Small intestine (tissue), 7 donors: ENCODE measurements at regions not wholly inside any gene's neighbourhood (a gene's known extent, or its start where the extent isn't known, plus 50 kb on each side); places are given as distances from the start of the nearest gene placed in this dataset.
A peak's percentile ranks its signal among the peaks of the same experiment; 100 is the strongest.

ENCODE experiments used
- DNase-seq, 2 donors: peaks; one replicate each; pipeline versions ENCODE4 v3.0.0 to v3.0.0-alpha.2; 2013
- FAIRE-seq: peaks from 2 replicates; lab custom pipeline; 2012; peaks lifted over from hg19 to GRCh38; lab: Jason Lieb, UNC
- H3K27ac ChIP-seq, 3 donors: one replicate each; pipeline ENCODE4 v1.5.1; 2013; ENCODE audit warnings: low read length in 2 of 3, mild to moderate bottlenecking in 2 of 3, control low read depth in 1 of 3, inconsistent platforms in 1 of 3, low read depth in 1 of 3, moderate library complexity in 1 of 3
- H3K27me3 ChIP-seq, 3 donors: one replicate each; pipeline ENCODE4 v1.6.1; 2013; ENCODE audit warnings: low read length in 3 of 3, inconsistent platforms in 1 of 3; ENCODE audit not compliant: control insufficient read depth in 3 of 3, insufficient read depth in 3 of 3
- H3K36me3 ChIP-seq, 3 donors: one replicate each; pipeline ENCODE4 v1.6.1; 2013; ENCODE audit warnings: low read length in 3 of 3, inconsistent platforms in 1 of 3, low read depth in 1 of 3, mild to moderate bottlenecking in 1 of 3, moderate library complexity in 1 of 3; ENCODE audit not compliant: control insufficient read depth in 3 of 3, insufficient read depth in 2 of 3
- H3K4me1 ChIP-seq, 3 donors: one replicate each; pipeline ENCODE4 v1.6.1; 2013; ENCODE audit warnings: low read length in 2 of 3, inconsistent platforms in 1 of 3, low read depth in 1 of 3, mild to moderate bottlenecking in 1 of 3, moderate library complexity in 1 of 3; ENCODE audit not compliant: control insufficient read depth in 3 of 3, insufficient read depth in 2 of 3
- H3K4me3 ChIP-seq, 3 donors: one replicate each; pipeline ENCODE4 v1.5.1; 2013; ENCODE audit warnings: low read length in 3 of 3, control low read depth in 1 of 3, inconsistent platforms in 1 of 3, low read depth in 1 of 3, mild to moderate bottlenecking in 1 of 3, moderate library complexity in 1 of 3
- H3K9me3 ChIP-seq, 2 donors: one replicate each; pipeline ENCODE4 v1.6.1; 2013; ENCODE audit warnings: low read depth in 1 of 2, low read length in 1 of 2; ENCODE audit not compliant: control insufficient read depth in 2 of 2, insufficient read depth in 1 of 2
- WGBS, 3 donors: extraction: QIAGEN DNeasy Blood & Tissue Kit; methylation state at CpG; one replicate each; pipeline ENCODE4 v1.1.7; 2013; 5-methylcytosine and 5-hydroxymethylcytosine counted together
- donor health status: healthy with polysubstance abuse.
- donor health status: control.
- donor health status: control.
- donor health status: Bipolar disorder and iron deficiency.
- donor health status: healthy.

- 72 to 77% (median 72%) methylated on average over 6 of the region's 6 CpGs for WGBS, 3 donors
- FAIRE-seq = no peak
These were observed 72.4 kb upstream of the TNIP3 start for GRCh38 chr4:121236353-121237068.

GRCh38 chr4:121233982-121234381 lies 69.9 kb upstream of the TNIP3 start:
- Histone ChIP-seq H3K9me3 (peaks cover 0 to 3% of the 10 kb centered on the region in 2 donors), H3K27me3 (peaks cover 0 to 2% (median 0%) of the 10 kb centered on the region in 3 donors), H3K36me3 (no peaks in the 10 kb centered on the region), H3K27ac (no peak overlapping the region), H3K4me1 (no peaks in the 10 kb centered on the region), H3K4me3 (no peak overlapping the region)
- WGBS, 3 donors = 42 to 54% (median 48%) methylated on average over 4 of the region's 4 CpGs
- DNase-seq (no peak), FAIRE-seq (no peak)

More at GRCh38 chr4:121236353-121237068, 72.4 kb upstream of the TNIP3 start:
- peaks cover 0 to 2% (median 0%) of the 10 kb centered on the region in 3 donors for H3K27me3 ChIP-seq
- no peaks in the 10 kb centered on the region for H3K4me1 ChIP-seq
- H3K36me3 ChIP-seq = no peaks in the 10 kb centered on the region
- no peak for DNase-seq
- H3K4me3 ChIP-seq = no peak overlapping the region
- peaks cover 0 to 3% of the 10 kb centered on the region in 2 donors for H3K9me3 ChIP-seq
- H3K27ac ChIP-seq = no peak overlapping the region

- no peak for DNase-seq
- no peaks in the 10 kb centered on the region for H3K27me3 ChIP-seq
- H3K27ac ChIP-seq = no peak overlapping the region
- no peaks in the 10 kb centered on the region for H3K9me3 ChIP-seq
- no peak overlapping the region for H3K4me3 ChIP-seq
- H3K36me3 ChIP-seq = no peaks in the 10 kb centered on the region
- no peaks in the 10 kb centered on the region for H3K4me1 ChIP-seq
- 78 to 83% (median 79%) methylated on average over 3 of the region's 3 CpGs for WGBS, 3 donors
- FAIRE-seq = no peak
These were observed 65.9 kb upstream of the TNIP3 start for GRCh38 chr4:121229993-121230392.

- Histone ChIP-seq H3K4me3 (no peak overlapping the region), H3K27ac (no peak overlapping the region), H3K9me3 (no peaks in the 10 kb centered on the region), H3K4me1 (no peaks in the 10 kb centered on the region), H3K27me3 (no peaks in the 10 kb centered on the region), H3K36me3 (no peaks in the 10 kb centered on the region)
- no peak for FAIRE-seq
- 43 to 67% (median 52%) methylated on average over 1 of the region's 1 CpG for WGBS, 3 donors
- no peak for DNase-seq
These were observed 64.7 kb upstream of the TNIP3 start for GRCh38 chr4:121228848-121229247.

- H3K27me3 ChIP-seq = no peaks in the 10 kb centered on the region
- FAIRE-seq (no peak), DNase-seq (no peak)
- no peaks in the 10 kb centered on the region for H3K4me1 ChIP-seq
- no peaks in the 10 kb centered on the region for H3K9me3 ChIP-seq
- 72 to 87% (median 73%) methylated on average over 3 of the region's 3 CpGs for WGBS, 3 donors
- no peaks in the 10 kb centered on the region for H3K36me3 ChIP-seq
- H3K27ac ChIP-seq = no peak overlapping the region
- H3K4me3 ChIP-seq = no peak overlapping the region
These were observed 63.2 kb upstream of the TNIP3 start for GRCh38 chr4:121227341-121227792.

- no peak for DNase-seq
- Histone ChIP-seq H3K27ac (peak overlapping the region in 1 of 3 donors; percentile 73), H3K36me3 (no peaks in the 10 kb centered on the region), H3K4me1 (no peaks in the 10 kb centered on the region), H3K4me3 (no peak overlapping the region), H3K9me3 (no peaks in the 10 kb centered on the region), H3K27me3 (no peaks in the 10 kb centered on the region)
- no peak for FAIRE-seq
- 36 to 61% (median 36%) methylated on average over 4 of the region's 4 CpGs for WGBS, 3 donors
These were observed 62.2 kb upstream of the TNIP3 start for GRCh38 chr4:121226362-121226761.

- Histone ChIP-seq H3K36me3 (no peaks in the 10 kb centered on the region), H3K4me3 (no peak overlapping the region), H3K27me3 (no peaks in the 10 kb centered on the region), H3K27ac (no peak overlapping the region), H3K9me3 (no peaks in the 10 kb centered on the region), H3K4me1 (no peaks in the 10 kb centered on the region)
- no peak for FAIRE-seq
- WGBS, 3 donors = 43 to 71% (median 47%) methylated on average over 1 of the region's 1 CpG
- peak in 1 of 2 donors; percentile 15 for DNase-seq
These were observed 57.5 kb upstream of the TNIP3 start for GRCh38 chr4:121221608-121222007.

GRCh38 chr4:121221201-121221600 lies 57.1 kb upstream of the TNIP3 start:
- Histone ChIP-seq H3K27me3 (no peaks in the 10 kb centered on the region), H3K4me3 (no peak overlapping the region), H3K27ac (no peak overlapping the region), H3K4me1 (no peaks in the 10 kb centered on the region), H3K9me3 (no peaks in the 10 kb centered on the region), H3K36me3 (no peaks in the 10 kb centered on the region)
- peak; percentile 10 for FAIRE-seq
- DNase-seq = no peak
- 46 to 73% (median 66%) methylated on average over 1 of the region's 1 CpG for WGBS, 3 donors
